Middle frontal gyrus (tissue), 1 donor: ENCODE measurements at regions not wholly inside any gene's neighbourhood (a gene's known extent, or its start where the extent isn't known, plus 50 kb on each side); places are given as distances from the start of the nearest gene placed in this dataset.

Source experiments
- DNase-seq: peaks from one replicate; pipeline ENCODE4 v3.0.0-alpha.2; 2015; ENCODE audit warnings: low spot score; ENCODE audit errors: extremely low spot score

- no peak for DNase-seq
These were observed 182.3 kb upstream of the BCL6 start for GRCh38 chr3:187927565-187927964.

- no peak for DNase-seq
These were observed 184.0 kb upstream of the BCL6 start for GRCh38 chr3:187929112-187929816.

- DNase-seq, result no peak
These were observed 184.8 kb upstream of the BCL6 start for GRCh38 chr3:187930021-187930420.

GRCh38 chr3:187931101-187931500 is 185.8 kb upstream of the BCL6 start:
- no peak for DNase-seq

DNA sequence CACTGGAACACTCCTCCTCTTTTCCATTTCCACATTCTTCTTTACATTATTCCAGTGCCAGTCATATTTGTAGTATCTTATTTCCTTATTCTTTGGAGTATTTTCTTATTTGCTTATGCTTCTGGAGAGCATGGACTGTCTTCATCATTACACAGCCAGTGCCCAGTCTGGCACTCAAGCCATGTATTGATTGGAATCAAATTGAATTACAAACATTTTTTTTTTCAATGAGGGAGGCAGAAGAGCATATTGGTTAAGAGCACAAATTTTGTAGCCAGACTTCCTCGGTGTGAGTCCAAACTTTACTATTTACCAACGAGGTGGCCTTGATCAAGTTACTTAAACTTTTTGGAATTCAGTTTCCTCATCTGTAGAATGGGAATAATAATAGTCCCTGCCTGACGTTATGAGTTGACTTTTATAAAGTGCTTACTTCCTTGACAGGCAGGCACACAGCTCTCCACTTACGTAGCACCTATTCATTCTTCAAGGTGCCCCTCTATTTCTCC is 186.6 kb upstream of the BCL6 start:
- no peak for DNase-seq

GRCh38 chr3:187932530-187932929 is 187.3 kb upstream of the BCL6 start:
- no peak for DNase-seq

GRCh38 chr3:187935623-187936156 is 190.4 kb upstream of the BCL6 start:
- DNase-seq, result no peak

DNA sequence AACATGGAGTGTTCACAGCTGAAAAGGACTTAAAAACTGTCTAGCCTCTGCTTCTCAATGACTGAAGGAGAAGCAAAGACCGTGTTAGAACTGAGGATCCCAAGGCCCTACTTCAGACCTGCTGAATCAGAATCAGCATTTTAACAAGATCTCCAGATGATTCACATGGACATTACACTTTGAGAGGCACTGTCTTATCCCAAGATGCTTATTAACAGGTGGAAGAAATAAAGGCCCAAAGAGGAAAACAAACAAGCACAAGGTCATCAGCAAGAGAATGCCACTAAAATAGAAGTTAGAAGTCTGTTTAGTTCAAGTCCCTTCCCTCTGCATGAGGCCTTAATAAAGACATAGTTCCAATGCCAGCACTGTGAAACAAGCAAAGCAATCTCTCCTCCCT is 191.4 kb upstream of the BCL6 start:
- no peak for DNase-seq

DNA sequence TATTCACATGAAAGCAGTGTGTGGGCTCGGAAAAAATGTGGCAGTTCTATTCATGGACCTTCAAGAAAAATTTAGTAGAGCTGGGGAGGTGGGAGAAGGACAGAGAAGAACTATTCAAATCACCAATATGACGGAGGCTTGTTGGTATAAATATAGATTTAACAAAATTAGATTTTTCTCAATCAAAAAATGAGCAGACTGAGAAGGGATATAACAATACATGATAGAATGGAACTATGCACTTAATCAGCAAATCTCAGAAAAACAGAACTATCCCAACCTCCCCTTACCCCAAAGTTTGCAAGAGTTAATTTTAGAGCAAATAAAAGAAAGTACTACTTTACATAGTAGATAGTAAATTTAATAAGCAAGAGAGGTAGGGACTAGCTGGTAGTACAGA is 194.6 kb upstream of the BCL6 start:
- no peak for DNase-seq

GRCh38 chr3:187941135-187941847 is 196.0 kb upstream of the BCL6 start:
- no peak for DNase-seq

DNA sequence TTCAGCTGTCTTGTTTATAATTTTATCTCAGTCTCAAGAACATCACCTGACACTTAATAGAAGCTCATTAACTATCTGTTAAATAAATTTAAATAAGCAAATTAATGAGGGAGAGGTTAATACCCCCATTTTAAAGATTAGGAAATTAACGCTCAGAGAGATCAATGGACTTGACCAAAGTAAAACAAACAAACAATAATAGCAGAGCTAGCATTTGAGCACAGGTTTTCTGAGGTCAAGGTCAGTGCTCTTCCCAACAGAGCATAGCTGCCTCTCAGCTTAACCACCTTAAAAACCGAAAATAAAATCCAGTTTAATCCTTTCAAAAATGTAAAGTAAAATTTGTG is 196.6 kb upstream of the BCL6 start:
- no peak for DNase-seq

- no peak for DNase-seq
These were observed 197.5 kb upstream of the BCL6 start for GRCh38 chr3:187942658-187943241.

GRCh38 chr3:187943677-187944389 is 198.6 kb upstream of the BCL6 start:
- DNase-seq, result no peak

GRCh38 chr3:187944390-187945179 is 199.3 kb upstream of the BCL6 start:
- no peak for DNase-seq

GRCh38 chr3:187945374-187945773 is 200.1 kb upstream of the BCL6 start:
- DNase-seq, result no peak

DNA sequence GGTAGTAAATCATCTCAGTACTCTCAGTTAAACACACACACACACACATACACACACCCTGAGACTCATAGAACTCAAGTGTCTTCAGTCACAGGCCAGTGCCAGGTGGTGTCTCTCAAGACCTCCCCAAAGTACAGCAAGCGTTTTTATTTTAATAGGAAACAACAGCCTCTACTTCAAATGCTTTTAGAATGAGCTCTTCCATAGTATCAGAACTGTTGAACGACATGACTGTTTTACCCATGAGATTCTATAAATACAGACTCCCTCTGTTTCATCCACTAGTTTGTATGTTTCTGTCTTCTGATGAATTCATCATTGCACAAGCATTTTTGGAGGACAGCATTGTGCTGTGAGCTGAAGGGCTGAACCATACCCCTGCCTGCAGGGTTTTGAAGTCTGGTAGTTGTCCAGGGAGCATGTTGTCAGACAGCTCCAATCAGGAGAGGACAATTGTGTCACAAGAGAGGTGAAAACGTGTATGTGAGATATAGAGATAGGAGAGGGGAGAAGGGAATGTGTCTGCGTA is 201.0 kb upstream of the BCL6 start:
- DNase-seq, result no peak

- no peak for DNase-seq
These were observed 201.7 kb upstream of the BCL6 start for GRCh38 chr3:187946981-187947380.

DNA sequence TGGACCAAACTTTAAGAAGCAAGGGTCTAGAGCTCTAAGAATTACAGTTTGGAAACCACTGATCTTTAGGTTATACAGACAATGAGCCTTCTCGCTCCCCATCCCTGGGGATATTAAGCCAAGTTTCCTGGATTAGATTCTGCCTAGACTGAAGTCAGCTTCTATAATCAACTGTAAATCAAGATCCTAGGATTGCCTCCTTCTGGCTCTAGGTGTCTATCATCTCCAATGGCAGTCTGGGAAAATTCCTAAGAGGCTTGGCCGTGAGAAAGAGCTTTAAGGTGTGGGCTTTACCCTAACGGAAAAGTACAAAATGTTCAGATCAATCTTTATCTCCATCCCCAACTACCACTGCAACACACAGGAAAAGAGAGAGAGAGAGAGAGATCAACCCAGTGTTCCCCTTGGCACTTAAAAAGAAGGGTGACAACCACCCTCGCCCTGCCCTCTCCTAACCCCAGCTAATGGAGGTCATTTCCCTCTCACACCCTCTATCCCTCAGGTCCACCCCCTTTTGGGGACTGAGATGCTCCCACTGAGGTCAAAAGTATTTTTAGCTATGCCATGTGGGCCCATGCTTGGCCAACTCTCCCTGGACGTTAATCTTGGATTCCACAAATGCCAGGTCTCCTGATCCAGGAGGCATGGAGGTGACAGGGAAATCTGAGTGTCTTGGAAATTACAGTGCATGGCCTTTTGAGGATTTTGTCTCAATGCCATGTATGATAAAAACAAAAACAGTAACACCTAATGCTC is 202.8 kb upstream of the BCL6 start:
- no peak for DNase-seq

GRCh38 chr3:187949093-187949820 is 204.0 kb upstream of the BCL6 start:
- no peak for DNase-seq
